ENCODE measurements at regions not wholly inside any gene's neighbourhood (a gene's known extent, or its start where the extent isn't known, plus 50 kb on each side); places are given as distances from the start of the nearest gene placed in this dataset.

DNA sequence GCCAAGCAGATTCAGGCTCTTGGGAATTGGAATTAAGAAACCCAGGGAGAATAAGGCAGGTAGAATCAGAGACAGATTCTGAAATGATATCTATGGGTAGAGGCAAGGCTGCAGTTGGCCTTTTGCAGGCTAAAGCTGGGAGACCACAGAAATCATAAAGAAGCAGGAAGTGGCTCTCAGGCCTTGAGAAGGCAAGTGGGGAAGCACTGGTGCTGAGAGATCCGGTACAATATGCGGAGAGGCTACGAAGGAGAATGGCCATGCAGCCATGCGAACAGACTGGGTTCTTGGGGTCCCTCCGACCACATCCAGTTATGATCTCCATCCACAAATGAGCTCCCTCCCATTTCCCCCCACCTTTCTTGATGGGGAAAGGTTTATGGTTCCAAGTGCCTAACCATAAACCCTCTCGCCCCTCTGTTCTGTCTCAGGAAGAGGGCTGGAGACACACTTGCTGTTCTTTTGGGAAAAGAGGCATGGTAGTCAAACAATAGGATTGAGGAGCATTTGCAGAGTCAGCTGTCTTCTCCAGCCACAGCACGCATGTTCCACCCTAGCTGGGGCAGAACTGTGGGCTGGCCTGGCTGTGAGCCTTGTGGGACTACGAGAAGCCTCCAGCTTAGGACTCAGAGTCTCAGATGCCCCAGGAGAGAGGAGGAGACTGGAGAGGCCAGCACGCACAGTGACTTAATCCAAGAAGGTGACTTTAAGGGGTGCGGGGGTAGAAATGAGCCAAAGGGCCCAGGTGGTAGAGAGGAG is 99.6 kb downstream of the RPLP1 start:
- TF ChIP-seq EP300 (IDR thresholded peaks at IDR 0.05; ENCODE audit: low read depth) (no peak), CTCF (IDR thresholded peaks at IDR 0.05) (no peak), POLR2A (IDR thresholded peaks at IDR 0.05) (no peak)
